HG03575 (cell line): ENCODE measurements at regions not wholly inside any gene's neighbourhood (a gene's known extent, or its start where the extent isn't known, plus 50 kb on each side); places are given as distances from the start of the nearest gene placed in this dataset.
"Not testable (repeated sequence)": the region's sequence is repeated elsewhere in the genome, so short reads cannot be mapped to it uniquely, and the experiment has no call there.

ENCODE experiments used
- ATAC-seq: cut with Tn5 transposase; IDR thresholded peaks from one replicate; pipeline ENCODE4 v1.9.1; 2021; ENCODE audit not compliant: unreplicated experiment, insufficient number of reproducible peaks, low FRiP score; ENCODE audit errors: extremely low read depth

DNA sequence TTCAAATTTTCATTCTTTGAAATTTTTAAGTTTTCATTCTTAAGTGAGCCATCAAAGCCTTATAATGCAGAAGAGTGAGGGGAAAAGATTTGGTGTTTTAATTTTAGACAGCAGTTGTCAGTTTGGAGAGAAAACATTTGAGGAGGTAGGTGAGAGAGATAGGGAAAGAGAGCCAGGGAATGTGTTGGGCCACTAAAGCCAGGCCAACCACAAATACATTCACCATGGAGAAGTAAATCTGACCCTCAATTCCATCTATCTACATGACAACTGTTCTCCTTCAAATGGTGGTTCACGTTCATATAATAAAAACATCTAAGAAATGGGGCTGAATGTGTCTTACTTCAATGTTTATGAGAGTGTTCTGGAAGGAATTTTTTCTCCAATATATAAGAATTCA, 553.0 kb upstream of the SYT4 start:
- no peak for ATAC-seq

DNA sequence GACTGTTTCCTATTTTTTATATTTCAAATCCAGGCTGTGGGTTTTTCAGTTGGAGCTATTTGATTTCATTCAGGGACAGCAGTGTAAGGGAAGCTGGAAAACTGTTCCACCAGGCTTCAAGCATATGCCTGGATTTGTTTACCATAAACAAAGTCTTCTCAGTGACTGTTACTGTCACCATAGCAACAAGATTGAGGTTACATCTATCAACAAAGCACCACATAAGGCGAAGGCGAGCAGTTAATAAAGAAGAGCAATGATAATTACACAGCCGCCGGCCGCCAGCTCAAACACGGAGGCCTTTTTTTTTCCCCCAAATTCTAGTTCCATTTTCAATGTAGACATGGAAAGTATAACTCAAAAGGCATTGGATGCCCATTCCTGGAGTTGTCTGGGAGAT, 553.7 kb upstream of the SYT4 start:
- no peak for ATAC-seq

DNA sequence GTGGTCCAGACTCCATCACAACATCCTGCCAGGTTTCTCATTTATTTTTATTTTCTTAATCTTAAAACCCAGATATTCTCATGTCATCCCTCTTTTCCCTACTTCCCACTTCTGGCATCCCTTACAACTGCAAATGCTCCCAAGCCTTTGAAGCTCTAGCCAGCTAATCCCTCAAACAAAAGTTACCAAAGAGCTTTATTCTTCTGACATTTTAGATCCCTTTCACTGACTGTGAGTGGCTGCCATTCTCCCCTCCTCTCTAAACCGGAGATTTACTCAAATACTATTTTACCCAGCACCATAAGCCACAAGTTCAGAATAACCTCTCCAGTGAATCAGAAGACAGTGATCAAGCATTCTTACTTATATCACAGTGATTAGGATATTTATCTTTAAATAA, 569.0 kb upstream of the SYT4 start:
- no peak for ATAC-seq

DNA sequence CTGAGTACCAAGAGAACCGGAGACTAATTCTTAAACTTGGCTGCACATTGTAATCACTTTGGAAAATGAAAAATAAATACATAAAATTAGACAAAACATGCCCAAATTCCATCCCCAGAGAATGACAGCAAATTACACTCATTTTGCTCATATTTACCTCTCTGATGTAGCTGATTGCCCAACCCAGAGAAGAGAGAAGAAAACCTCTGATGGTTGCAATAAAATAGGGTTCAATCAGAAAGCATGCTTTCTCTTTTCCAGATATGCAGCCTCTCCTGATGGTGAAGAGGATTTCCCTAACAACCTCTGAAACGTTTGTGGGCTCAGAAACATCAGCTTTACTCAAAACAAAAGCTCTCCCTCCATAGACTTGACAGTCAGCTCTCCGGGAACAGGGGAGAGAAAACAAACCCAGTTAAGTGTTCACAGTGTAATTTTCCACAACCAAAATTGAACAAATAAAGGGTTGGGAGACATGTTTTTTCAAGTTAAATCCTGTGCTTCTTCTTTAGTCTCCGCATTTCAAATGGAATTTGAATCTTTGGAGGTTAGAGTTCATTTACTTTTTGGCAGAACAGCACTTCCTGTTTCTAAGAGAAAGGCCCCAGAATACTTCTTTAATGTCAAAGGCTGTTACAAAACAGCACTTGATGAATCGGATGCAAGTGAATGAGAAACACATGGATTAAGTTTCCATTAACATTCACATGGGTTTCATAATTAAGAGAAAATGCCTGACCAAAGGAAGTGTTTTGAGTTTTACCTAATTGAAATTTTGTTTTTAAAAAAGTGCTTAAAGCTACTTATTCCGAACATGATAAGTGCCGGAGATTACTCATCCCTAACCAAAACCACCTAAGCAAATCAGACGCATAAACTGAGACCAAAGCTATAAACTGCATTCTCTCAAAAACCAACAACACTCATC, 570.1 kb upstream of the SYT4 start:
- no peak for ATAC-seq

DNA sequence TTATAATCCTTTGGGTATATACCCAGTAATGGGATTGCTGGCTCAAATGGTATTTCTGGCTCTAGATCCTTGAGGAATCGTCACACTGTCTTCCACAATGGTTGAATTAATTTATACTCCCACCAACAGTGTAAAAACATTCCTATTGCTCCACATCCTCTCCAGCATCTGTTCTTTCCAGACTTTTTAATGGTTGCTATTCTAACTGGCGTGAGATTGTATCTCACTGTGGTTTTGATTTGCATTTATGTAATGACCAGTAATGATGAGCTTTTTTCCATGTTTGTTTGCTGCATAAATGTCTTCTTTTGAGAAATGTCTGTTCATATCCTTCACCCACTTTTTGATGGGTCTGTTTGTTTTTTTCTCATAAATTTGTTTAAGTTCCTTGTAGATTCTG, 572.5 kb upstream of the SYT4 start:
- not testable (repeated sequence) for ATAC-seq

DNA sequence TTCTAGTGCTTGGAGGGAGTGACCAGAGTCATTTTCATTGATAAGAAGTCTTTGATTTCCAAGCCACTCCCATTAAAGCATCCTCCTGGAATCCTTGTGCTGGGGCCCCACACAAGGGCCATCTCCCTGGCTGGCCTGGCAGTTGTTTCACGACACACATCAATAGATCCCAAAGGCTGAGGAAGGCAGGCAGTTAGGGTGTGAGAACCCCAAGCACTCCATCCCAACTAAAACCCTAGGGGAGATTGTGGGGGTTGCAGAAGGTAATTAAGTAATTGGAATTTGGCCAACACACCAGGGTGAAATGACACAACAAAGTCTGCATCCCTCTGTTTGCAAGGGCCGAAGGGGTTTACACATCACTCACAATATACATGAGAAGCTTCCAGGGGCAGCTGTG, 578.1 kb upstream of the SYT4 start:
- ATAC-seq, result no peak

DNA sequence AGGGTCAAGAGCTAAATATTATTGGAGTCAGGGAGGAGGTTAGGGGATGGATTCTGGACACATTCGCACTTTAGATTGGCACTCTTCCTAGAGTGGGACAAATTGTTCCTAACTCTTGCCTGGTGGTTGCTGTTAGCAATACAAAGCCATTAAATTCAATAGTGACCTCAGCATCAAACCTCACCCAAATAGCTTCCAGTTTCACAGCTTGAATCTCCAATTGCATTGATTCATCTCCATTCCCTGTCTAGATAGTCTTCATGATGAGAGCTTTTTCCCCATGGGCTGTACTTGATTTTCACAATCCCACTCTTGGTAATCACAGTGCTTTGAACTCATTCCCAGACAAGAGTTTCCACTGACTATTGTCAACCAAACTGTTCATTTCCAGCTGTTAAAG, 585.9 kb upstream of the SYT4 start:
- no peak for ATAC-seq

DNA sequence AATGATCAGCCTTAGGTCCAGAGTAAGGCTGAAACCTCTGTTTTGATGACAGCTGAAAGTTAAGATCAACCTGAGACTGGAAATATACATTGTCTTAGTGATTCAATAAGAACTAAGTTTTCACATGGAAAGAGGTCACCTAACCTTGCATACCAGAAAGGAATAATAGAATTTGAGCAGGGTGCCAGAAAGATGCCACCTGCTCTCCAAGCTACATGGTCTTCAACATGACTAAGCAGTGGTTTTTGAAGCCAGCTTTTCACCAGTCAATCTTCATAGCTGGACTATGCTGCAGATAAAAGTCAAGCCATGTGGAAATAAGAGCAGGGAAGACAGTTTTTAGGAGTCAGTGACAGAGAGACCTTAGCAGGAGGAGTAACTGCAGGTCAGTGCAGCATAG, 589.4 kb upstream of the SYT4 start:
- ATAC-seq, result no peak

DNA sequence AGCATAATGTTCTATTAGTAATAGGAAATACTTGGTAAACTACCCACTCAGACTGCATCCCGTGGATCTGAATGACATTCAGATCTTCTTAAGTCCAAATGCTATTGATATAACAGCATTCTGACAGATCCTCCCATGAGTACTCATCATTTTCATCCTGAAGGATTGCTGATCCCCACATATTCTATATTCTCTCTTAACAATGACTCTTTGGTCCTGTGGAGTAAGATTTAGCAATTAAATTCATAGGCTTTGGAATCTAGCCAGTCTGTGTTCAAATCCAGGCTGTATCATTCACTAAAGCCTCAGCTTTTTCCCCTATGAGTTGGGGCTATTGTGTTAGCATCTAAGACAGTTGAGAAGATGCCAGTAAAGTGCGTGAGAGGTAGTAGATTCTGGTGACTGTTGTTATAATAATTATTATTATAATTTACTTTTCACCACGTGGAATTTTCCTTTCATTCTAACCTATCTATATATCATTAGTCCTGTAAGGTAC, 591.3 kb upstream of the SYT4 start:
- no peak for ATAC-seq

DNA sequence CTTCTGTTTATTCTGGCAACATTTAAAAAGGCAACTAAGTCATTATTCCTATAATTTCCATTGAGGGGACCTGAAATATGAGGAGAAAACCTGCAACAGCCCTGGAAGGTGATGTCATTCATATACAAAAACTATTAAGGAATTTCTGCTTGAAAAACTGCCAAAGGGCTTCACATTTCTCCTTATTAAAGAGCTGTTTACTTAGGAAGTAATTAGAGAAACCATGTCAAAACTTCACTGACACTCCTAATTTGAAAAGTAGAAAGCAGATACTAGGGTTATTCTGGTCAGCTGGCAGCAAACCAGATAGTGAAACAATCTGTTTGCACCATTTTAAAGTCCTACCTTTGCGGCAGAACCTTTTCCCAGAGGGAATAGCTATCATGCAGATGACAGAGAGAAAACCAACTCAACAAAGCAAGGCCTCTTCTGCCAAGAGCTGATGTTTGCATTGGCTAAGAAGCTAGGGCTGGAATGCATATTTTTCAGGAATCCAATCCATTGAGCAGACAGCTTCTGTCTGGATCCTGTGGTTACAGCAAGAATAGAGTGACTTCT, 592.2 kb upstream of the SYT4 start:
- ATAC-seq, result no peak

DNA sequence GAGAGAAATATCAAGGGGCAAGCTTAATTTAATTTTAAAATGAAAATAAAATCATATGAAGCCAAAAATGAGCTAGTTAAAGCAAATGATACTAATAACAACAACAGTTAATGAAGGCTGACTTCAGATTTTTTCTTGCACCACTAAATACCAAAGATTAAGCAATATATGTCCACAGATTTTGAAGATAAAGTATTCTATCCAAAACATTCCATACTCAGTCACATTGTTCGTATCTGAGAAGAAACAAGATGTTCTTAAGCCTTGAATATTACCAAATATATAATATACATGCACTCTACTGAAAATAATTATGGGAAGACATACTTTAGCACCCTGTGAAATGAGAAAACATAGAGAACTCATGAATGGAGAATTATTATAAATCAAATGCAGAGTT, 593.3 kb upstream of the SYT4 start:
- no peak for ATAC-seq

DNA sequence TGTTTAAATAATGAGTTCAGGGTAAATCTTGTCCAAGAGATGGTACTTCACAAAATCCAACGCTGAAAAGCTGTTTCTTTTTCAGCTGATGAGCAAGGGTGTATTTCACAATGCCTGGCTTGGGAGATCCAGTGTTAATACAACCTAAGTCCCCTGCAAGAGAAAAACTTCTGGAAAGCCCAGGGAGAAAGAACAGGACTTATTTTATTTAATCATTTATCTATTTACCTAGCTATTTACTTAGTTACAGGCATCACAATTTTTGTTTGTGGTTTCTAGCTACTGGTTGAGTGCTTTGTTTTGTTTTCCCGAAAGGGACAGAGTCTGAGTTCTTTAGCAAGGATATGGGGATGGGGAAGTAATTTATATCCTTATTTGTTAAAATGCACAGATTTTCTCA, 598.2 kb upstream of the SYT4 start:
- ATAC-seq, result no peak

DNA sequence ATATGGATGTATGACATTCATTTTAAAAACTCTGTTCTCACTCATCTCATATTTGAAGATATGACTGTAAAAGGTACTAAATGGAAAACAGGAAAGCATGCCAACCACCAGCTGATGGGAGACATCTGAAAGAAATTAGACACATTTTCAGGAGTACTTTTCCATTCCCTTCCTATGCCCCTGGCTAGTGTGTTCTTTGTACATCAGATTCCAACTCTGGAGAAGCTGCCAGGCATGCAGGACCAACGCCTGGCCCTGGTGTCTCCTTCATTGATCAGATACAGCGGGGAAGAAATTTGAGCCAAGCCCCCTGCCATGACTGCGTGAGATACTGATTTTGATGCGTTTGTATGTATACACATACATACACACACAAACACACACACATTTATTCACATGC, 599.0 kb upstream of the SYT4 start:
- no peak for ATAC-seq

DNA sequence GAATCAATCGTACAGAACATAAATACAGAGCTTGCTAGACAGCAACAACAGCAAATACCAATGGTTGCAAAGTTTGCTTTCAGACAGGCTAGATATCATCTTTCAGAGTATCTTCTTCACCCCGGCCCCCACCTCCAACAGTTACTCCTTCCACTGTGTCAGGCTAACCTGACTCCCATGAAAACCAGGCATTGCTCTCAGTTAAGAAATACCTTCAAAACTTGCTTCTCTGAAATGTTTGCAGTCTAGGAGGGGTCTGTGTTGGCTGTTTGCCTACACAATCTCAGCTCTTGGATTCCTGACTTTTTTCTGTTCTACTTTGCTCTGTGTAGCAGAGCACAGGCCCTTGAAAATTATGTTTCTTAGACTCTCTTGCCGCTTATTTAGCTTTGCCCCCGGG, 599.5 kb upstream of the SYT4 start:
- ATAC-seq, result no peak

DNA sequence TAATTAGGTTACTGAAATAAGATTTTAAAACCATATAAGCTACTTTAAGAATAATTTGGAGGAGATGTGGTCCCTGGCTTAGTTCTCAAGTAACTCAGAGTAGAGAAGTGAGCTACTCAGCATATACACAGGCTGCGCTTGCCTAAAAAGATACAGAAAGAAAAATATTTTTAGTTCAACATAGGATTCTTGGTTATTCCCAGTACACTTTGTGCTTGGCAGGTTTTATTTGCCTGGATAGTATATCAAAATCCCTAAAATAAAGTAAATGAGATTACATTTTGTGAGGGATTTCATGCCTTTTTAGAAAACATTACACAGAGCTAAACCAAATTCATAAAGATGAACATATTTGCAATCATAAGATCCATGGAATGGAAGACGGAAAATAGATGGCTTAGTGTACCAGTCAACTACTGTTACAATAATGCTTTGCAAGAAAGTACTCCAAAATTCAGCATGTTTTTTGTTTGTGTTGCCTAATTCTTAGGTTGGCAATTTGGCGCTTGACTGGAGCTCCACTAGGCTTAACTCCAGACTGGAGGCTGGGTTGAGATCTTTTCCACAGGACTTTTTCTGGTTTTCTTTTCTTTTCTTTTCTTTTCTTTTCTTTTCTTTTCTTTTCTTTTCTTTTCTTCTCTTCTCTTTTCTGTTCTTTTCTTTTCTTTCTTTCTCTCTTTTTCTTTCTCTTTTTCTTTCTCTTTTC, 600.5 kb upstream of the SYT4 start:
- no peak for ATAC-seq

DNA sequence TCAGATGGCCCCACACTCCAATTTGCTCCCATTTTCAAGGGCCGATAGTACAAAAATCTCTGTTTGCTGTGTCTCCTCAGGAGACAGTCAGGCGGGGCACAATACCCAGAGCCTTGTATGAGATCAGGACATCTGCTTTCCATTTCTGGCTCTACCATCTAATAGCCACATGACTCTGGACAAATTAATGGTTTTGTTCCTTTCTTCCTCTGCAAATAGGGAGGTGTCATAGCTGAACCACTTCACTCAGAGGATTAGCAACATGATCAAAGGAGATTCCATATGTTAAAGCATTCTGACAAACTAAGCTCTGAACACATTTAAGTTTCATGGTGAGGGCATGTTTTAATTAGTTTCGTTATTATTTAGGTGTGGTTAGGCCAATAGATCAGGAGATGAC, 602.1 kb upstream of the SYT4 start:
- ATAC-seq, result no peak

DNA sequence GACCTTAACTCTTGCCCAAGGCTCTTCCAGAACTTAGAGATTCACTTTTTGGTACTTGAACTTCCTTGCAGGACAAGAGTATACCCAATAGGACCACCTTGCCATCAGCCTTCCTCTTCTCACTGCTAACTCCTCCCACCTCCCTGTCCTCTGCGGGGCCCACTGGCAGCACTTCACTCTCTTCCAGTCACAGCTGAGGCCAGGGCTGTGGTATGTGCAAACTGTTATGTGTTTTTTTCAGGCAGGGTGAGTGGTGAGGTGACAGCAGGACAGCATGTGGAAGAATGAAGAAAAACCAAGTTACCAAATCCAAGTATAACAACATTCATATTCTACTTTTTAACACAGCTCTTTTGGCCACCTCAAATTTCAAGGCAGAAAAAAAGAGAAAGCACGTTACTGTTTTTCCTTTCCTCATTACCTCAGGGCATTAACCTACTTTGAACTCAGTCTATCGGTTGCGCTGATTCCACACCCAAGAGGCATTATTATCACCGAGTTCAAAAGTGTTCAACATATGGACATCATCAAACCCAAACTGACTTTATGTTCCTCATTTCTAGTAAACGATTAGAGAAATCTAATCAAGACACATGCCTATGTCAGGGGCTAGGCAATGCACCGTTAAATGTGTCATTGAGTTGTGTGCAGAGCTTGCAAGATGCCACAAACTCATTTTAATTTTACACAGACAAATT, 605.2 kb upstream of the SYT4 start:
- no peak for ATAC-seq

DNA sequence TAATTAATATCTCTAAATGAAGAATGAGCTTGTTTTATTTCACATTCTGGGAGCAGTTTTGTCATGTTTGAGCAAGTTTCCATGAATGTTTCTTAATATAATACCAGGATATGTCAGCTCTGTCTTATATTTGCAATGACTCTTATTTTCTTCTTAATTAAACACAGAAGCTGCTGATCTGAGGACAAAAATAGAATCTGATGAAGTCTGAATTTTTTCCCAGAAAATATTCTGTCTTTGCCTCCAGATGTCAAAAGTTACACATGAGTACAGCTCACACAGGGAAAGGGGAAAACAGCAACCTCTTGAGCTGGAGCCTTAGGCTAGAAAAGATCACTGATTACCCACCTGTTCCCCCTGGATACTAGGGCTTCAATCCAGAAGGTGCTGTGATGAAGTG, 606.6 kb upstream of the SYT4 start:
- no peak for ATAC-seq

DNA sequence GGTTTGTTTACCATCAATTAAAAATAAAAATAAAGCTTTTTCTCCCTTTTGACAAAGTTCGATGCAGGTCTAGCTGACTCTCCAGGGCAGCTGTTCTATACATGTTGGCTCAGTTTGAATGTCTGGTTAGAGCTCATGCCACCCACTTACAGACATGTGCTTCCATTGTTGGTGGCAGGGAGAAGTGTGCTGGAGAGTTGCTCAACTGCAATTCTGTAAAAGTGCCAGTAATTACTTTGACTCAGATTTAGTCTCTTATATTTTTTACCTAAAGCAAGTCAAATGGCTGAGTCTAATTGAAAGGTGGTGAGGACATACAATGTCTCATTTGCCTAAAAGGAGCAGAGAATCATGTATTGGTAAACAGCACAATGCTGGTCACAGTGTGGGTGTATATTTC, 609.1 kb upstream of the SYT4 start:
- no peak for ATAC-seq
